HepG2 (cell line): ENCODE measurements at regions not wholly inside any gene's neighbourhood (a gene's known extent, or its start where the extent isn't known, plus 50 kb on each side); places are given as distances from the start of the nearest gene placed in this dataset.

ENCODE experiments used
- FOXM1 ChIP-seq: sonication (generic); formaldehyde crosslinking; IDR thresholded peaks from 2 replicates; pipeline ENCODE4 v1.5.0; 2020; ENCODE audit warnings: missing genetic modification reagents
- KLF16 ChIP-seq, 2 experiments: sonication (generic) in 1 of 2; formaldehyde crosslinking in 1 of 2; IDR thresholded peaks; 2 replicates each; pipeline versions ENCODE4 v1.6.1 to v1.8.0; 2016 to 2023; ENCODE audit warnings: missing genetic modification reagents in 2 of 2, missing compliant biosample characterization in 1 of 2
- MED13 ChIP-seq: sonication (generic); formaldehyde crosslinking; IDR thresholded peaks from 2 replicates; pipeline ENCODE4 v1.5.0; 2020; ENCODE audit warnings: missing genetic modification reagents
- REST ChIP-seq, 2 experiments: IDR thresholded peaks; 2 replicates each; pipeline ENCODE4 v1.6.1; 2011 to 2012; ENCODE audit warnings: low read length in 2 of 2, borderline replicate concordance in 1 of 2, low read depth in 1 of 2, mild to moderate bottlenecking in 1 of 2, moderate library complexity in 1 of 2
- SP1 ChIP-seq, 2 experiments: fragments of 450-650 bp in 1 of 2; sonication (generic) in 1 of 2; formaldehyde crosslinking in 1 of 2; IDR thresholded peaks; 2 replicates each; pipeline versions ENCODE4 v1.4.0 to v1.6.1; 2016 to 2020; ENCODE audit warnings: missing genetic modification reagents in 1 of 2

DNA sequence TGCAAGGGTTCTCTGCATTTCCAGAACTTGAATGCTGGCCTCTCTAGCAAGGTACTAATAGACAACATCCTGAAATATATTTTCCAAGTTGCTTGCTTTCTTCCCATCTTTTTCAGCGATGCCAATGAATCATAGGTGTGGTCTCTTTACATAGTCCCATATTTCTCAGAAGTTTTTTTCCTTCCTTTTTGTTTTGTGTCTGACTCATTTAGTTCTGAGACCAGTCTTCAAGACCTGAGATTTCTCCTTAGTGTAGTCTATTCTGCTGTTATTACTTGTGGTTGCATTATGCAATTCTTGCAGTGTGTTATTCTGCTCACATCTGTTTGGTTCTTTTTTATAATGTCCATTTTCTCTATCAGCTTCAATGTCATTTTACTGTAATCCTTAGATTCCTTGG lies 1265.0 kb upstream of the ALCAM start:
- TF ChIP-seq REST (IDR thresholded peaks at IDR 0.05; ENCODE audit: borderline replicate concordance in 1 of 2, low read depth in 1 of 2, low read length in 2 of 2) (no peak), MED13 (CRISPR knock-in tag) (no peak), FOXM1 (CRISPR knock-in tag) (no peak), SP1 (IDR thresholded peaks at IDR 0.05) (no peak), SP1 (CRISPR knock-in tag; IDR thresholded peaks at IDR 0.05) (no peak), KLF16 (CRISPR knock-in tag; IDR thresholded peaks at IDR 0.05) (no peak)
